HG03135 (cell line): ENCODE measurements at regions not wholly inside any gene's neighbourhood (a gene's known extent, or its start where the extent isn't known, plus 50 kb on each side); places are given as distances from the start of the nearest gene placed in this dataset.
A peak's percentile ranks its signal among the peaks of the same experiment; 100 is the strongest.

ENCODE experiments used
- ATAC-seq: cut with Tn5 transposase; IDR thresholded peaks from one replicate; pipeline ENCODE4 v1.9.1; 2021; ENCODE audit warnings: mild to moderate bottlenecking, moderate library complexity; ENCODE audit not compliant: unreplicated experiment

DNA sequence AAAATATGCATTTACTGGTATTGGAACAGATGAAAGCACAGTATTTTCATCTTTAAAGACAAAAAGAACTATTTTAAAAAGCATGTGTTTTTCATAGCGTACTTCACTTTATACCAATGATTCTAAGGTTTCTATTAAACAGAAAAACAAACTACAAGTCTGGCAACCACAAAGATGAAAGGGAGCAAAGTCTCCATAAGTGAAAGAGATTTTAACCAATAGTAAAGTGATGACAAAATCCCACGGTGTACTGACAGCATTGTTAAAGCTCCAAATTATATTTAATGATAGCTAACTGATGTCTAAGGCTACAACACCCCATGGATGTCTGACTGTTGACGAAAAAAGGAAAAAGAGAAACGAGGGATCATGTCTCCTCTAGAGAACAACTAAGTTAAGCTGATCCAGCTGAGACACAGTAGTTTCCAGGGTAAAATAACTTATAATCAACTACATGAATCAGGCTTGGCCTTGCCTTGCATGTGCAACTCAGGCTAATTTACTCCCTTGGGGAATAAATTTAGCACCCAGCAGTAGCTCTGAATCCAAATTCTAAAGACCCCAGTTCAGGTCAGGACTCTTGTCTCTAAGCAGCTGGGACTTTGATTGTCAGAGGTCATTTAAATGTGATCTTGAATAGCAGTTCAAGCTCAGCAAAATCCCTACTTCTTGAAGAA is 56.0 kb upstream of the TAB2 start:
- ATAC-seq, result no peak

DNA sequence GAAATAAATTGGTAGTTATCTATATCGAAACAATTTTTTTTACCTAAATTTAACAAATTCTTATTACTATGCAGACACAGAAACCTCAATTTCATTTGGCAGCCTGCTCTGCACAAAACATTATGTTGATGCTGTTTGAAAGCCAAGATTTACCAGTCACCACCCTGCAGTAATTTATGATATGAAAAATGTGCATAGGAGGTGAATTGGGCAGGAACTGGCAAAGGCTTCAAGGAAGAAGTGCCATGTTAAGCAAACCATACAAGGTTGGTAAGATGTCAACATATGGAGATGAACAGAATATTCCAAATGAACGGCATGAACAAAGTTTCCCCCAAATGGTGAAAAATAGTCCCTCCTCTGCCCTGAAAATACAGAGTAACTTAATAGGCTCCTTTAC is 54.2 kb upstream of the TAB2 start:
- ATAC-seq, result no peak

DNA sequence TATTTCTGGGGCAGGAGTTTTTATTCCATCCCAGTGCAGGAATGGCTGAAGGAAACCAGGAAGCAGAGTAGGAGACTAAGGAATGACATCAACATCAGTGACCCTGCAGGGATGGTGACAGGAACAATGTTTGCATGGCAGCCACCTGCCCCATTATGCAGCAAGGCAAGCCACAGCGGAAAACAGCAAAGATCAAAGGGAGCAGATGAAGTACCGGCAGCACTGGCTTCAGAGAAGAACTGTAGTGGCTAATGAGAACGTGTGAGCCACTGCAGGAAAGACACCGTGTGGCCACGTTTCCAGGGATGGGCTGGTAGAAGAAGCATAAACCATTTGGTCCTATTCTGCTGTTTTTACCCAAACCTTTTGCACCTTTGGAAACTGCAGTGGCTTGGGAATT is 52.9 kb upstream of the TAB2 start:
- ATAC-seq, result no peak

DNA sequence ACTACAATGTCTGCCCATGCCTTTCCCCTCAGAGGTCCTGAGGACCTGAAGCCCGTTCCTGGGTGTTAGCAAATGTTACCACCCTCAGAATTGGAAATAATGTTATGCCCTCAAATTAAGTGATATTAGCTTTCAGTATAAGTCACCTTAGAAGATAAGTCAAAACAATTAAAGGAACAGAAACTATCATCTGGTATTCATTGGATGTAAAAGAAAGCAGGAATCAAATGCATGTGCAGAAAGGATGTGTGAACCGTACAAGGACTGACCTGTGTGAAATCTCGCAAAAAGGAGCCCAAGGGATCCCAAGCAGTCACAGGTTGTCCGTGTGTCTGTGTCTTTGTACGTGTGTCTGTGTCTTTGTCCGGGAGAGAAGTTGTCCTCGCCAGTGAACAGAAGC is 51.6 kb upstream of the TAB2 start:
- no peak for ATAC-seq

DNA sequence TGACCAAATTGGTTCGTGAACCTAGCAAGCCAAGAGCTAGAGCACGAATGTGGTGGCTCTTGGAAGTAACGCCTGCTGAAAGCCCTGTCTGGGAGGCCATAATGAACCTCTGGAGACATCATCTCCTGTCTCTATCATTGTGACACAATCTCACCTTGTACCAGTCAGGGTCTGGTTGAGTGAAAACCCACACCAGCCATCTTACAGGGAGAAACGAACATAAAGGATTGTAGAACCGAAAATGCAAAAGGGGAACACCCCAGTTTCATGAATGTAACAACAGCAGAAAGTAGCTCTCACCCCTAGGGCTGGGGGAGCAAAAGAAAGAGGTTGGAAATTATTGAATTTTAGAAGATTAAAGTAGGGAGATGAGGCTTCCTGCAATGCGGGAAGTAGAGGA is 50.9 kb upstream of the TAB2 start:
- ATAC-seq, result peak; percentile 79

DNA sequence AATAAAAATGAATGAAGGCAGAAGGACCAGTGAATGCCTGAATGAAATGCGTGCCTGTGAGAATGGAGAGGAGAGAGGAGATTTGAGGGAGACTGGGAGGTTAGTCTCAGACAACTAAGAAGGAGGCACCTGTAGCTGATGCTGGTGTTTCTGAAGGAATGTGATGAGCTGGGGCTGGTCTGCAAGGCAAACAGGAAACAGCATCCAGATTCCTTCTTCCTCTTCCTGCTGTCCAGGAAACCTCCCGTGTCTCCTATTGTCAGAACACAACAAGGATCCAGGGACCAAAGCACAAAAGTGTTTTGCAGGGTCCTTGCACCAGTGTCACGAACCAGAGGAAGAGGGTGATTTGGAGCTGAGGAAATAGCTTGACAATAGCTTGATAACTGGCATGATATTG is 50.4 kb upstream of the TAB2 start:
- ATAC-seq, result no peak

DNA sequence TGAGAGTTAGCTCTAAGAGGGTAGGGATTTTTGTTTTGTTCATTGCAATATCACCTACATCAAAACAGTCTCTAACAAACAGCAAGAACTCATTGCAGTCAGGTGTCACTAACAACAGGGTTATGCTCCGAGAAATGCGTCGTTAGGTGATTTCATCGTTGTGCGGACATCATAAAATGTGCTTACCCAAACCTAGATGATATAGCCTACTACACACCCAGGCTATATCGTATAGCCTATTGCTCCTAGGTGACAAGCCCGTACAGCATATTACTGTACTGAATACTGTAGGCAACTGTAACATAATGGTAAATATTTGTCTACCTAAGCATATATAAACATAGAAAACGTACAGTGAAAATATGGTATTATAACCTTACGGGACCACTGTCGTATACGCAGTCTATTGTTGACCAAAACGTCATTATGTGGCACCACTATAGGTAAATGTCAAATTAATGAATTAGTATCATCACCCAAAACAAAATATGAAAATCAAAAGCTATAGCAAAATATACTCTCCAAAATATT is 49.9 kb upstream of the TAB2 start:
- no peak for ATAC-seq
